Fibroblast of the conjunctiva (primary cell): ENCODE measurements at regions not wholly inside any gene's neighbourhood (a gene's known extent, or its start where the extent isn't known, plus 50 kb on each side); places are given as distances from the start of the nearest gene placed in this dataset.

ENCODE experiments used
- DNase-seq: peaks from one replicate; pipeline ENCODE4 v3.0.0-alpha.2; 2010; ENCODE audit warnings: low read depth

DNA sequence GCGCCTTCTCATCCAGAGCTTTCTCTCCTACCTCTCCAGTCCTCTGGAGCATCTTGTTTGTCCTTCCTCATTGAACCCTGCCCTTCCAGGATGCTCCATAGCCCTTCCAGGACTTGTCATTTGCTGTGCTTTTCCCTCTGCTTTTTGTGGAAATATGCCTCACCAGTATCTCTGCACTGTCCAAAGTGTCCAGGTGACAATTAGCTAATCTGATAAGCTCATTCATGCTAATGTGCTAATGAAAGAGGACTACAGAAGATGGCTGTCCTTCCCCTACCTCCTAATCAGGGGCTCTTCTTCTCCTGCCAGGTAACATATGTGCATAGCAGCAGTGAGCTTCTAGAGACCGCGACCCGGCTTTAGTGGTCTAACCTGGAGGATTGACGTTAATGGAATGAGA, 58.4 kb upstream of the OTX2 start:
- DNase-seq = no peak

DNA sequence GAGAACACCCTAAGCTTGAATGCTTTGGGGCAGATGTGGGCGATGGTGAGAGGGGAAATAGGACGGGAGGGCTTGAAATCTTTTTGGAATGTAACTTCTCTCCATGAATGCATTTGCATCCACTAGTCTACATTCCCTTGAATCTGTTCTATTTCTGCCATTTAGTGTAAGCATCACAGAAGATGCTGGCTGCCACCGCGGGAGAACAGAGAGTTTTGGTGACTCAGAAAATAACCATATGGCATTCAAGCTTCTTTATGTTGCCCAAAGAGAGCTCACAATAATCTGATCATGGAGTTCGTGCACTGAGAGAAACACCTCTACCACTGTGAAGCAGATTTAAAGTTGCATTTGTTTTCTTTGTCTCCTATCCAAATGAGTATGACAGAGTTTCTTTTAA, 52.6 kb upstream of the OTX2 start:
- no peak for DNase-seq

DNA sequence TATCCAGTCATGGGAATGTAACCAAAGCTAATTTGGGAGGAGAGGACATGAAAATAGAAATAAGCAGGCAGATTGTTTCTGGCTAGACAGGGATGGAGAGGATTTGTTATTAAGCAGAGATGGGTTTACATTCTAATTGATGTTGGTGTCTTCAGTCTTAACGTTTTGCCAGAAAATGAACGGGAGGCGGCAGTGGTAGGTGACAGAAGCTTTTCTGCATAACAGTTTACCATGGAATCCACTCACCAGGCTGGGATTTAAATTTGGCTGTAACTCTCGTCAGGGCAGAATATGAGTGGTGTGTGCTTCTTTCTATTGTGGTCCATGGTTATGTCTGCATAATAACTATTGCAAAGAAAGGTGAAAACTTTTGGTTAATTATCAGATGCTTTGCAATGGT, 50.2 kb upstream of the OTX2 start:
- no peak for DNase-seq
